H9 (cell line): ENCODE measurements at regions not wholly inside any gene's neighbourhood (a gene's known extent, or its start where the extent isn't known, plus 50 kb on each side); places are given as distances from the start of the nearest gene placed in this dataset.

ENCODE experiments used
- DNase-seq: peaks from one replicate; pipeline ENCODE4 v3.0.0-alpha.2; 2017
- H2AFZ ChIP-seq: one replicate; pipeline ENCODE4 v1.6.1; 2013; ENCODE audit warnings: mild to moderate bottlenecking, low read length, control low read depth, moderate library complexity
- H2AK5ac ChIP-seq: 2 replicates; pipeline ENCODE4 v1.6.1; 2013; ENCODE audit warnings: low read length, control low read depth, mixed read lengths; ENCODE audit not compliant: insufficient read length
- H2BK120ac ChIP-seq: one replicate; pipeline ENCODE4 v1.6.1; 2013; ENCODE audit warnings: low read depth, mild to moderate bottlenecking, low read length, control low read depth, inconsistent platforms; ENCODE audit not compliant: poor library complexity, severe bottlenecking
- H2BK12ac ChIP-seq: 2 replicates; pipeline ENCODE4 v1.6.1; 2013; ENCODE audit warnings: low read length, control low read depth, mixed read lengths, low read depth; ENCODE audit not compliant: insufficient read length
- H2BK15ac ChIP-seq: 2 replicates; pipeline ENCODE4 v1.6.1; 2013; ENCODE audit warnings: low read depth, low read length, control low read depth
- H2BK20ac ChIP-seq: one replicate; pipeline ENCODE4 v1.6.1; 2013; ENCODE audit warnings: low read depth, mild to moderate bottlenecking, low read length, control low read depth, inconsistent platforms; ENCODE audit not compliant: poor library complexity, severe bottlenecking
- H2BK5ac ChIP-seq: 2 replicates; pipeline ENCODE4 v1.6.1; 2013; ENCODE audit warnings: low read length, control low read depth, mixed read lengths; ENCODE audit not compliant: insufficient read length
- H3K14ac ChIP-seq: 2 replicates; pipeline ENCODE4 v1.6.1; 2013; ENCODE audit warnings: low read length, control low read depth; ENCODE audit not compliant: insufficient read depth
- H3K18ac ChIP-seq: 2 replicates; pipeline ENCODE4 v1.6.1; 2013; ENCODE audit warnings: low read depth, mild to moderate bottlenecking, mixed read lengths, low read length, control low read depth; ENCODE audit not compliant: insufficient read length
- H3K23ac ChIP-seq: 2 replicates; pipeline ENCODE4 v1.6.1; 2013; ENCODE audit warnings: low read length, control low read depth, mixed read lengths, low read depth; ENCODE audit not compliant: insufficient read length
- H3K23me2 ChIP-seq: 2 replicates; pipeline ENCODE4 v1.6.1; 2013; ENCODE audit warnings: low read depth, mild to moderate bottlenecking, mixed read lengths, low read length, control low read depth; ENCODE audit not compliant: insufficient read length, poor library complexity, severe bottlenecking
- H3K27ac ChIP-seq: 2 replicates; pipeline ENCODE4 v1.5.1; 2013; ENCODE audit warnings: low read length, control low read depth, mixed read lengths, low read depth; ENCODE audit not compliant: insufficient read length
- H3K27me3 ChIP-seq: 2 replicates; pipeline ENCODE4 v1.6.1; 2013; ENCODE audit warnings: low read length, control low read depth, inconsistent platforms; ENCODE audit not compliant: insufficient read depth
- H3K4ac ChIP-seq: 2 replicates; pipeline ENCODE4 v1.6.1; 2013; ENCODE audit warnings: low read depth, mild to moderate bottlenecking, control low read depth, inconsistent platforms, low read length, moderate library complexity
- H3K4me1 ChIP-seq: 2 replicates; pipeline ENCODE4 v1.6.1; 2013; ENCODE audit warnings: low read length, control low read depth, inconsistent platforms; ENCODE audit not compliant: insufficient read depth
- H3K4me2 ChIP-seq: 2 replicates; pipeline ENCODE4 v1.6.1; 2013; ENCODE audit warnings: low read length, control low read depth, mixed read lengths; ENCODE audit not compliant: insufficient read length, insufficient read depth
- H3K56ac ChIP-seq: 2 replicates; pipeline ENCODE4 v1.6.1; 2013; ENCODE audit warnings: low read depth, mild to moderate bottlenecking, mixed read lengths, low read length, control low read depth; ENCODE audit not compliant: insufficient read length
- H3K79me1 ChIP-seq: 2 replicates; pipeline ENCODE4 v1.6.1; 2013; ENCODE audit warnings: low read depth, mild to moderate bottlenecking, moderate library complexity, low read length, control low read depth, inconsistent platforms; ENCODE audit not compliant: insufficient read depth, poor library complexity, severe bottlenecking
- H3K79me2 ChIP-seq: 2 replicates; pipeline ENCODE4 v1.6.1; 2013; ENCODE audit warnings: low read length, control low read depth, inconsistent platforms; ENCODE audit not compliant: insufficient read depth
- H3K9ac ChIP-seq: 2 replicates; pipeline ENCODE4 v1.6.1; 2013; ENCODE audit warnings: low read length, control low read depth, mixed read lengths; ENCODE audit not compliant: insufficient read length; ENCODE audit errors: extremely low read depth
- H3K9me3 ChIP-seq: one replicate; pipeline ENCODE4 v1.6.1; 2013; ENCODE audit warnings: low read depth, low read length, inconsistent platforms; ENCODE audit not compliant: control insufficient read depth
- H3T11ph ChIP-seq: one replicate; pipeline ENCODE4 v1.6.1; 2013; ENCODE audit warnings: mild to moderate bottlenecking, low read length, control low read depth, inconsistent platforms
- H4K20me1 ChIP-seq: one replicate; pipeline ENCODE4 v1.6.1; 2013; ENCODE audit not compliant: control insufficient read depth, insufficient read length, insufficient read depth
- H4K5ac ChIP-seq: 2 replicates; pipeline ENCODE4 v1.6.1; 2013; ENCODE audit warnings: low read depth, mild to moderate bottlenecking, mixed read lengths, low read length, control low read depth; ENCODE audit not compliant: insufficient read length
- H4K8ac ChIP-seq: replicated peaks from 2 replicates; pipeline ENCODE4 v1.6.1; 2013; ENCODE audit warnings: low read length, control low read depth, mixed read lengths, low read depth; ENCODE audit not compliant: insufficient read length
- H4K91ac ChIP-seq: 2 replicates; pipeline ENCODE4 v1.6.1; 2013; ENCODE audit warnings: low read depth, mild to moderate bottlenecking, moderate library complexity, mixed read lengths, low read length, control low read depth; ENCODE audit not compliant: insufficient read length
- H3K27ac Mint-ChIP-seq, 3 experiments: 2 replicates in 2 of 3; 3 replicates in 1 of 3; pipeline ENCODE4 v1.8.0; 2020 to 2021; ENCODE audit warnings: mixed read lengths in 3 of 3, mild to moderate bottlenecking in 1 of 3, moderate library complexity in 1 of 3
- H3K27me3 Mint-ChIP-seq: 2 replicates; pipeline ENCODE4 v1.8.0; 2021; ENCODE audit warnings: low read depth, mild to moderate bottlenecking, moderate library complexity, mixed read lengths
- H3K36me3 Mint-ChIP-seq, 3 experiments: 2 replicates in 2 of 3; 3 replicates in 1 of 3; pipeline ENCODE4 v1.8.0; 2020 to 2021; ENCODE audit warnings: low read depth in 3 of 3, mixed read lengths in 3 of 3; ENCODE audit not compliant: insufficient read depth in 1 of 3
- H3K4me1 Mint-ChIP-seq, 2 experiments: 2 replicates each; pipeline ENCODE4 v1.8.0; 2020; ENCODE audit warnings: mixed read lengths in 2 of 2
- H3K4me3 Mint-ChIP-seq, 2 experiments: 2 replicates in 1 of 2; 3 replicates in 1 of 2; pipeline ENCODE4 v1.8.0; 2020 to 2021; ENCODE audit warnings: mild to moderate bottlenecking in 2 of 2, mixed read lengths in 2 of 2, moderate library complexity in 1 of 2
- H3K9me3 Mint-ChIP-seq, 2 experiments: 2 replicates in 1 of 2; 3 replicates in 1 of 2; pipeline ENCODE4 v1.8.0; 2020; ENCODE audit warnings: mild to moderate bottlenecking in 2 of 2, mixed read lengths in 2 of 2, moderate library complexity in 1 of 2
- WGBS: extraction: QIAGEN DNeasy Blood & Tissue Kit; methylation state at CpG from one replicate; pipeline ENCODE4 v1.1.7; 2013; ENCODE audit warnings: missing lambda C conversion rate, low lambda C conversion rate, mixed read lengths; ENCODE audit not compliant: insufficient read length; ENCODE audit errors: extremely low coverage; 5-methylcytosine and 5-hydroxymethylcytosine counted together
- TF ChIP-seq, protein P1 (sequence below): fragments of 200-600 bp; sonication (generic); conservative IDR thresholded peaks from 3 replicates; pipeline ENCODE4 v1.8.0; 2021; ENCODE audit warnings: antibody characterized with exemption, mild to moderate bottlenecking

- Histone ChIP-seq H3K79me1 (no peaks in the 10 kb centered on the region), H2AFZ (no peak overlapping the region)
Observed at GRCh38 chr5:167731951-167732350, 559.5 kb upstream of the WWC1 start.

More at GRCh38 chr5:167731951-167732350, 559.5 kb upstream of the WWC1 start:
- Mint-ChIP-seq H3K27me3 (no peaks in the 10 kb centered on the region), H3K9me3 (no peaks in the 10 kb centered on the region), H3K4me3 (no peak overlapping the region), H3K36me3 (no peaks in the 10 kb centered on the region), H3K4me1 (peaks cover 19 to 30% of the 10 kb centered on the region in 2 experiments), H3K27ac (no peak overlapping the region)
- no peak overlapping the region for H3T11ph ChIP-seq
- no peak overlapping the region for H3K14ac ChIP-seq
- no peak overlapping the region for H3K18ac ChIP-seq
- H3K9me3 ChIP-seq: no peaks in the 10 kb centered on the region
- H2BK120ac ChIP-seq: no peak overlapping the region
- no peaks in the 10 kb centered on the region for H3K79me2 ChIP-seq
- H2BK15ac ChIP-seq: no peak overlapping the region
- H3K23me2 ChIP-seq: no peaks in the 10 kb centered on the region
- H3K27me3 ChIP-seq: no peaks in the 10 kb centered on the region
- no peak overlapping the region for H3K4ac ChIP-seq
- H3K27ac ChIP-seq: no peak overlapping the region
- no peak overlapping the region for H4K5ac ChIP-seq
- H4K20me1 ChIP-seq: no peaks in the 10 kb centered on the region
- TF ChIP-seq, protein P1, sequence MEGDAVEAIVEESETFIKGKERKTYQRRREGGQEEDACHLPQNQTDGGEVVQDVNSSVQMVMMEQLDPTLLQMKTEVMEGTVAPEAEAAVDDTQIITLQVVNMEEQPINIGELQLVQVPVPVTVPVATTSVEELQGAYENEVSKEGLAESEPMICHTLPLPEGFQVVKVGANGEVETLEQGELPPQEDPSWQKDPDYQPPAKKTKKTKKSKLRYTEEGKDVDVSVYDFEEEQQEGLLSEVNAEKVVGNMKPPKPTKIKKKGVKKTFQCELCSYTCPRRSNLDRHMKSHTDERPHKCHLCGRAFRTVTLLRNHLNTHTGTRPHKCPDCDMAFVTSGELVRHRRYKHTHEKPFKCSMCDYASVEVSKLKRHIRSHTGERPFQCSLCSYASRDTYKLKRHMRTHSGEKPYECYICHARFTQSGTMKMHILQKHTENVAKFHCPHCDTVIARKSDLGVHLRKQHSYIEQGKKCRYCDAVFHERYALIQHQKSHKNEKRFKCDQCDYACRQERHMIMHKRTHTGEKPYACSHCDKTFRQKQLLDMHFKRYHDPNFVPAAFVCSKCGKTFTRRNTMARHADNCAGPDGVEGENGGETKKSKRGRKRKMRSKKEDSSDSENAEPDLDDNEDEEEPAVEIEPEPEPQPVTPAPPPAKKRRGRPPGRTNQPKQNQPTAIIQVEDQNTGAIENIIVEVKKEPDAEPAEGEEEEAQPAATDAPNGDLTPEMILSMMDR: no peak
- H3K56ac ChIP-seq: no peak overlapping the region
- H3K23ac ChIP-seq: no peak overlapping the region
- no peak overlapping the region for H2BK5ac ChIP-seq
- no peak overlapping the region for H2BK12ac ChIP-seq
- DNase-seq: no peak
- no peak overlapping the region for H2AK5ac ChIP-seq
- WGBS: no CpG with 5 or more reads among the region's 1 CpG
- H4K8ac ChIP-seq: no peak overlapping the region
- H3K4me1 ChIP-seq: no peaks in the 10 kb centered on the region; the same call in 1 of the 2 replicates
- no peak overlapping the region for H3K9ac ChIP-seq
- no peak overlapping the region for H3K4me2 ChIP-seq
- H4K91ac ChIP-seq: no peak overlapping the region
- H2BK20ac ChIP-seq: no peak overlapping the region
